Stimulated activated CD4-positive, alpha-beta T cell treated with anti-CD3 and anti-CD28 coated beads, TNF-alpha, amount 100 ng/mL, for 48 hours (primary cell): ENCODE measurements at regions not wholly inside any gene's neighbourhood (a gene's known extent, or its start where the extent isn't known, plus 50 kb on each side); places are given as distances from the start of the nearest gene placed in this dataset.
A peak's percentile ranks its signal among the peaks of the same experiment; 100 is the strongest.

Experiments
- DNase-seq, 3 donors: peaks; one replicate each; pipeline ENCODE4 v3.0.0-alpha.2; 2020; ENCODE audit warnings: low read depth in 3 of 3

GRCh38 chr6:14321992-14322772 is 204.6 kb downstream of the CD83 start:
- DNase-seq: no peak

GRCh38 chr6:14322841-14323240 is 205.3 kb downstream of the CD83 start:
- no peak for DNase-seq

- no peak for DNase-seq
These were observed 209.2 kb downstream of the CD83 start for GRCh38 chr6:14326774-14327173.

GRCh38 chr6:14328163-14328562 is 210.6 kb downstream of the CD83 start:
- DNase-seq: no peak

- DNase-seq: no peak
These were observed 216.2 kb downstream of the CD83 start for GRCh38 chr6:14333556-14334305.

- no peak for DNase-seq
These were observed 217.5 kb downstream of the CD83 start for GRCh38 chr6:14335071-14335470.

GRCh38 chr6:14337152-14337551 is 219.6 kb downstream of the CD83 start:
- no peak for DNase-seq

- no peak for DNase-seq
These were observed 221.6 kb downstream of the CD83 start for GRCh38 chr6:14339172-14339571.

- DNase-seq: no peak
These were observed 222.4 kb downstream of the CD83 start for GRCh38 chr6:14339711-14340584.

GRCh38 chr6:14344486-14344885 is 226.9 kb downstream of the CD83 start:
- no peak for DNase-seq

GRCh38 chr6:14348389-14348788 is 230.8 kb downstream of the CD83 start:
- DNase-seq: no peak

- no peak for DNase-seq
These were observed 231.9 kb downstream of the CD83 start for GRCh38 chr6:14349507-14349906.

GRCh38 chr6:14350210-14350609 is 232.6 kb downstream of the CD83 start:
- DNase-seq: no peak

- no peak for DNase-seq
These were observed 235.7 kb downstream of the CD83 start for GRCh38 chr6:14353281-14353680.

GRCh38 chr6:14353798-14354197 is 236.2 kb downstream of the CD83 start:
- no peak for DNase-seq

GRCh38 chr6:14354919-14355572 is 237.5 kb downstream of the CD83 start:
- peak; percentile 4 to 37 (median 33) for DNase-seq

- DNase-seq: no peak
These were observed 241.9 kb downstream of the CD83 start for GRCh38 chr6:14359438-14359837.

- DNase-seq: no peak
These were observed 243.0 kb downstream of the CD83 start for GRCh38 chr6:14360565-14360964.

GRCh38 chr6:14361297-14361696 is 243.7 kb downstream of the CD83 start:
- DNase-seq: no peak

GRCh38 chr6:14361956-14362587 is 244.5 kb downstream of the CD83 start:
- DNase-seq: no peak

GRCh38 chr6:14364370-14364769 is 246.8 kb downstream of the CD83 start:
- DNase-seq: no peak
